MCF 10A (cell line): ENCODE measurements at regions not wholly inside any gene's neighbourhood (a gene's known extent, or its start where the extent isn't known, plus 50 kb on each side); places are given as distances from the start of the nearest gene placed in this dataset.
"Not testable (repeated sequence)": the region's sequence is repeated elsewhere in the genome, so short reads cannot be mapped to it uniquely, and the experiment has no call there.

Source experiments
- BruUV-seq: library from RNA; stranded (reverse); fragments of 400-500 nt; replicated peaks from 2 replicates; lab custom pipeline; 2021; lab: Mats Ljungman, UMichigan
- CTCF ChIA-PET: fragments of 300-600 bp; sonication (Branson Sonifier 250); formaldehyde crosslinking; extraction: SDS; loops from one replicate; lab custom pipeline; 2021; ENCODE audit warnings: antibody characterized with exemption, inconsistent platforms; lab: Yijun Ruan, JAX
- POLR2A ChIA-PET: fragments of 300-600, 350-650 bp; sonication (Branson Sonifier 250); formaldehyde crosslinking; extraction: SDS; loops from one replicate; lab custom pipeline; 2020; ENCODE audit warnings: antibody characterized with exemption, inconsistent platforms; lab: Yijun Ruan, JAX
- DNase-seq: peaks from one replicate; pipeline ENCODE4 v3.0.0-alpha.2; 2018; ENCODE audit not compliant: unreplicated experiment
- H3K27ac Mint-ChIP-seq: one replicate; pipeline ENCODE4 v1.8.0; 2022; ENCODE audit warnings: mild to moderate bottlenecking, low read depth, mixed read lengths; ENCODE audit not compliant: unreplicated experiment
- H3K27me3 Mint-ChIP-seq: one replicate; pipeline ENCODE4 v1.8.0; 2022; ENCODE audit warnings: mixed read lengths; ENCODE audit not compliant: insufficient read depth, unreplicated experiment
- H3K36me3 Mint-ChIP-seq: one replicate; pipeline ENCODE4 v1.8.0; 2022; ENCODE audit warnings: mild to moderate bottlenecking, moderate library complexity, mixed read lengths; ENCODE audit not compliant: insufficient read depth, unreplicated experiment
- H3K4me1 Mint-ChIP-seq: one replicate; pipeline ENCODE4 v1.8.0; 2022; ENCODE audit warnings: mixed read lengths; ENCODE audit not compliant: insufficient read depth, unreplicated experiment
- H3K4me3 Mint-ChIP-seq: one replicate; pipeline ENCODE4 v1.8.0; 2022; ENCODE audit warnings: mild to moderate bottlenecking, moderate library complexity, mixed read lengths; ENCODE audit not compliant: unreplicated experiment
- H3K9me3 Mint-ChIP-seq: one replicate; pipeline ENCODE4 v1.8.0; 2022; ENCODE audit warnings: mixed read lengths; ENCODE audit not compliant: unreplicated experiment
- CTCF ChIP-seq: fragments of 200-600 bp; IDR thresholded peaks from one replicate; pipeline ENCODE4 v1.8.0; 2022; ENCODE audit warnings: antibody characterized with exemption, mild to moderate bottlenecking; ENCODE audit not compliant: unreplicated experiment
- intact Hi-C: fragments of 100-400 bp; cut with micrococcal nuclease; formaldehyde crosslinking; loops from 2 replicates; pipeline ENCODE4 v1.14.1; 2022

GRCh38 chr11:45741582-45741981 lies 63.4 kb upstream of the SLC35C1 start:
- BruUV-seq: no TSS peak
- CTCF ChIA-PET: interaction anchor here (1.1 kb wide), 1 partner anchor 30 kb away, joined by 3 read pairs; no protein-coding TSS in a partner anchor
- peaks cover 13% of the 10 kb centered on the region for H3K27me3 Mint-ChIP-seq
- no peak for TF ChIP-seq CTCF
- H3K27ac Mint-ChIP-seq: no peak overlapping the region
- H3K36me3 Mint-ChIP-seq: no peaks in the 10 kb centered on the region
- H3K4me1 Mint-ChIP-seq: peaks cover 8% of the 10 kb centered on the region
- no peak overlapping the region for H3K4me3 Mint-ChIP-seq
- no peak for DNase-seq
- intact Hi-C loops: no loop called here
- H3K9me3 Mint-ChIP-seq: no peaks in the 10 kb centered on the region
- POLR2A ChIA-PET: no interaction called here

- intact Hi-C loops: no loop called here
- no peak overlapping the region for H3K4me3 Mint-ChIP-seq
- peaks cover 14% of the 10 kb centered on the region for H3K4me1 Mint-ChIP-seq
- no peak for DNase-seq
- H3K36me3 Mint-ChIP-seq: no peaks in the 10 kb centered on the region
- peaks cover 13% of the 10 kb centered on the region for H3K27me3 Mint-ChIP-seq
- H3K27ac Mint-ChIP-seq: no peak overlapping the region
- no peak for TF ChIP-seq CTCF
- POLR2A ChIA-PET: no interaction called here
- peaks cover 4% of the 10 kb centered on the region for H3K9me3 Mint-ChIP-seq
- BruUV-seq: no TSS peak
- CTCF ChIA-PET: interaction anchor here (1.1 kb wide), 1 partner anchor 30 kb away, joined by 6 read pairs; no protein-coding TSS in a partner anchor
Measured at GRCh38 chr11:45741032-45741431, 63.9 kb upstream of the SLC35C1 start.

- POLR2A ChIA-PET: no interaction called here
- intact Hi-C loops: no loop called here
- H3K9me3 Mint-ChIP-seq: peaks cover 7% of the 10 kb centered on the region
- H3K4me3 Mint-ChIP-seq: no peak overlapping the region
- H3K36me3 Mint-ChIP-seq: no peaks in the 10 kb centered on the region
- H3K27ac Mint-ChIP-seq: no peak overlapping the region
- no peak for TF ChIP-seq CTCF
- no TSS peak for BruUV-seq
- no peak for DNase-seq
- peaks cover 13% of the 10 kb centered on the region for H3K27me3 Mint-ChIP-seq
- peaks cover 16% of the 10 kb centered on the region for H3K4me1 Mint-ChIP-seq
- CTCF ChIA-PET: no interaction called here
Measured at GRCh38 chr11:45739866-45740265, 65.1 kb upstream of the SLC35C1 start.

GRCh38 chr11:45739071-45739470 lies 65.9 kb upstream of the SLC35C1 start:
- intact Hi-C loops, H3K36me3 Mint-ChIP-seq, H3K27ac Mint-ChIP-seq, DNase-seq, CTCF ChIA-PET, BruUV-seq, H3K9me3 Mint-ChIP-seq, POLR2A ChIA-PET, H3K4me3 Mint-ChIP-seq: not testable (repeated sequence)
- Mint-ChIP-seq H3K4me1 (peaks cover 16% of the 10 kb centered on the region), H3K27me3 (peaks cover 13% of the 10 kb centered on the region)

GRCh38 chr11:45738194-45738593 lies 66.8 kb upstream of the SLC35C1 start:
- CTCF ChIA-PET, intact Hi-C loops: not testable (repeated sequence)

More at GRCh38 chr11:45738194-45738593, 66.8 kb upstream of the SLC35C1 start:
- DNase-seq, H3K27me3 Mint-ChIP-seq, H3K4me3 Mint-ChIP-seq, POLR2A ChIA-PET, H3K36me3 Mint-ChIP-seq, H3K27ac Mint-ChIP-seq, BruUV-seq: not testable (repeated sequence)
- Mint-ChIP-seq H3K9me3 (peaks cover 16% of the 10 kb centered on the region), H3K4me1 (peaks cover 16% of the 10 kb centered on the region)
